Lower leg skin (tissue), 3 donors: ENCODE measurements at regions not wholly inside any gene's neighbourhood (a gene's known extent, or its start where the extent isn't known, plus 50 kb on each side); places are given as distances from the start of the nearest gene placed in this dataset.

Experiments used
- CTCF ChIP-seq, 3 donors: fragments of 450-650 bp; IDR thresholded peaks; one replicate each; pipeline ENCODE4 v1.5.1; 2016; ENCODE audit warnings: antibody characterized with exemption in 3 of 3, mild to moderate bottlenecking in 3 of 3, moderate library complexity in 2 of 3
- POLR2A ChIP-seq, 2 donors: fragments of 450-650 bp; IDR thresholded peaks; one replicate each; pipeline ENCODE4 v1.6.1; 2016 to 2017; ENCODE audit warnings: antibody characterized with exemption in 2 of 2, mild to moderate bottlenecking in 1 of 2, moderate library complexity in 1 of 2

DNA sequence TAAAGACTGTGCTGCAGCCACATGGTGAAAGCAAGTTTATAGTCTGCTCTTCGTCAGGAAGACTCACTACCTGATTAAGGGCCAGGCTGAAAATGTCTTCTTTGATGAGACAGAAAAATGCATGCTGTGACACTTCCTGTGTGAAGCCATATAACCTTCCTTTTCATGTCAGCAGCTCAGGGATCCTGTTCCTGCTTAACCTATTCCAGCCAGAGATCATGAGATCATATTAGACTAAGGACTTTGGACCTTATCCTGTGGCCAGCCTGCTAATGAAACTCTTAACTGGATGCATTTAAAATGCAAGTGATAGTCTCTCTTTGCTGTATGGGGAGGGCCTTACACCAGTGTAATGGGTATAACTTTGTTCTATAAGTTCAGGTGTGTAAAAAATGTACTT, 165.2 kb downstream of the PTEN start:
- TF ChIP-seq POLR2A (IDR thresholded peaks at IDR 0.05) (no peak), CTCF (IDR thresholded peaks at IDR 0.05) (no peak)
